ENCODE measurements at regions not wholly inside any gene's neighbourhood (a gene's known extent, or its start where the extent isn't known, plus 50 kb on each side); places are given as distances from the start of the nearest gene placed in this dataset.

DNA sequence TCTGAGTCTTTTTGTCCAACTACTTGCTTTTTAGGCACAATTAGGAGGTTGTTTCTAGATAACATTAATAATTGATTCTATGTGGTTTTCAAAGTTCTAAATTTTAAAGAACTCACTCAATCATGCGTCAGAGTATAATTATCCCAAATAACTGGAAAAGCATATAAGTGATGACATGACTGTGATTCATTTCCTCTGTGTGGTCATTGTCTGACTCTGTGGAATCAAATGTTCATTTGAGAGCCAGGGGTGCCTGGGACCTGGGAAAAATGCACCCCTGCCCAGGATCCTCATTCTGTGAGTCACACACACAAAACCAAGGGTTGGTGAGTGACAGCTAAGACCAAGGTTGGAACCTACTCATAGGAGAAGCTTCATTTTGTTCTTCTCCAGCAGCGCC is 127.1 kb upstream of the MLIP start:
- no peak overlapping the region for H3K4me3 ChIP-seq (ENCODE audit: control insufficient read depth, low read depth, low read length)
- peak; percentile 96 for DNase-seq (ENCODE audit: low read depth)
- TF ChIP-seq, protein P1, sequence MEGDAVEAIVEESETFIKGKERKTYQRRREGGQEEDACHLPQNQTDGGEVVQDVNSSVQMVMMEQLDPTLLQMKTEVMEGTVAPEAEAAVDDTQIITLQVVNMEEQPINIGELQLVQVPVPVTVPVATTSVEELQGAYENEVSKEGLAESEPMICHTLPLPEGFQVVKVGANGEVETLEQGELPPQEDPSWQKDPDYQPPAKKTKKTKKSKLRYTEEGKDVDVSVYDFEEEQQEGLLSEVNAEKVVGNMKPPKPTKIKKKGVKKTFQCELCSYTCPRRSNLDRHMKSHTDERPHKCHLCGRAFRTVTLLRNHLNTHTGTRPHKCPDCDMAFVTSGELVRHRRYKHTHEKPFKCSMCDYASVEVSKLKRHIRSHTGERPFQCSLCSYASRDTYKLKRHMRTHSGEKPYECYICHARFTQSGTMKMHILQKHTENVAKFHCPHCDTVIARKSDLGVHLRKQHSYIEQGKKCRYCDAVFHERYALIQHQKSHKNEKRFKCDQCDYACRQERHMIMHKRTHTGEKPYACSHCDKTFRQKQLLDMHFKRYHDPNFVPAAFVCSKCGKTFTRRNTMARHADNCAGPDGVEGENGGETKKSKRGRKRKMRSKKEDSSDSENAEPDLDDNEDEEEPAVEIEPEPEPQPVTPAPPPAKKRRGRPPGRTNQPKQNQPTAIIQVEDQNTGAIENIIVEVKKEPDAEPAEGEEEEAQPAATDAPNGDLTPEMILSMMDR (conservative IDR thresholded peaks at IDR 0.05; ENCODE audit: control insufficient read depth, insufficient read depth, low read depth, low read length): no peak

DNA sequence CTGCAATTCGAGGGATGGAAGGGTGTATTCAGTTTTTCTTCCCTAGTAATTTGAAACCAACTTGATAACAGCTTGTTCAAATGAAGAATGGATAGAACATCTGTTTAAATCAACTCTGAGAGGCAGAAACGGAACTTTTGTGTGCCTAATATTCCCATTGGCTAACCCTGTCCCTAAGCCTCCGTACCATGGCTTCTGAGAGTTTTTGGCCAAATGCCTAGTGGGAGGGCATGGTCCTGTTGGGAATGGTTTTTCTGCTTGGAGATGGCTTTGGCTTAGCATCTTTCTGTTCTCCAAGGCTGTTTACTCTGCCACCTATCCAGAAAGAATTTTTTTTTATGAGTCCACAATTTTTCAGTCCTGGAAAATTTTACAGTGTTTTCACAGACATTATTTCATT is 126.7 kb upstream of the MLIP start:
- no peak for DNase-seq (ENCODE audit: low read depth)
- TF ChIP-seq, protein P1 (conservative IDR thresholded peaks at IDR 0.05; ENCODE audit: control insufficient read depth, insufficient read depth, low read depth, low read length): no peak
- H3K4me3 ChIP-seq (ENCODE audit: control insufficient read depth, low read depth, low read length): no peak overlapping the region

DNA sequence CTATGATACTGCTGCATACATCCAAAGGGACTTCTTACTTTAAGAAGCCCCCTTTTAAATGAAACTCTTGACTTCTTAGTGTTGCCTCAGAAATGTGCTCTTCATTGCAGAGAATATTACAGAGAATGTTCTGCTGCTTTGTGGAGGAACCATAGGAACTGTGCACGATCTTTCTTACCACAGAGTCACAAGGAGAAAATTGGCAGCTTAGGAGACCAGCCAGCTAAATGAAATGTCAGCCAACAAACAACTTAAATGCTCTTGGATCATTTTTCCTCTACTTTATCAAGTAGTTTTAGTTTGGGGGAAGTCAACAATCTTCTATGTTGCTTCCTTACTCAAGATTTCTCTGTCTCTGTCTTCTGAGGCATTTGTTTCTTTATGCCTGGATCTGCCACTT is 125.9 kb upstream of the MLIP start:
- TF ChIP-seq, protein P1 (conservative IDR thresholded peaks at IDR 0.05; ENCODE audit: control insufficient read depth, insufficient read depth, low read depth, low read length): no peak
- DNase-seq (ENCODE audit: low read depth): peak; percentile 36
- H3K4me3 ChIP-seq (ENCODE audit: control insufficient read depth, low read depth, low read length): no peak overlapping the region

DNA sequence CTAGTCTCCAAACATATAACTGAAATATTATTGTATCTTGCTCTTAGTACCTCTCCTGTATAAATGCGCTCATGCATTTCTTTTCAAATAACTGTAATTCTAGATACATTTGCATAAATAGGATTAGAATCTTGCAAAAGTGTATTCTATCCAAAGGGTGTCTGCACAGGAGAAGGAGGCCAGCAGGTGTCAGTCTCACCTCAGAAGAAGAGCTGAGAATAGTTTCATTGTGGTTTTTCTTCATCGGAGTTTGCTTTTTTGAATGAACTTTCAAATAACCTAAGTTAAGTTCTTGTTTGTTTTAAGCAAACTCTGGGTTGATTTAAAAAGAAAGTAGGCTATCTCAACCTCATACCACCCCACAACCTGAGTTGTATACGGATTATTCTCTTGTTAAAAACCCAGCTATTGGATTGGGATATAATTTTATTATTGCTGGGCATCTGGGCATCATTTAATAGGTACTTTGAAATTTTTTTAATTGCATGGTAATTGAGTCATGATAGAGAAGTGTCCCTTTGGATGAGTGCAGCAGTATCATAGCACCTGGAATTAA is 125.0 kb upstream of the MLIP start:
- TF ChIP-seq, protein P1 (conservative IDR thresholded peaks at IDR 0.05; ENCODE audit: control insufficient read depth, insufficient read depth, low read depth, low read length): peak; percentile 81

DNA sequence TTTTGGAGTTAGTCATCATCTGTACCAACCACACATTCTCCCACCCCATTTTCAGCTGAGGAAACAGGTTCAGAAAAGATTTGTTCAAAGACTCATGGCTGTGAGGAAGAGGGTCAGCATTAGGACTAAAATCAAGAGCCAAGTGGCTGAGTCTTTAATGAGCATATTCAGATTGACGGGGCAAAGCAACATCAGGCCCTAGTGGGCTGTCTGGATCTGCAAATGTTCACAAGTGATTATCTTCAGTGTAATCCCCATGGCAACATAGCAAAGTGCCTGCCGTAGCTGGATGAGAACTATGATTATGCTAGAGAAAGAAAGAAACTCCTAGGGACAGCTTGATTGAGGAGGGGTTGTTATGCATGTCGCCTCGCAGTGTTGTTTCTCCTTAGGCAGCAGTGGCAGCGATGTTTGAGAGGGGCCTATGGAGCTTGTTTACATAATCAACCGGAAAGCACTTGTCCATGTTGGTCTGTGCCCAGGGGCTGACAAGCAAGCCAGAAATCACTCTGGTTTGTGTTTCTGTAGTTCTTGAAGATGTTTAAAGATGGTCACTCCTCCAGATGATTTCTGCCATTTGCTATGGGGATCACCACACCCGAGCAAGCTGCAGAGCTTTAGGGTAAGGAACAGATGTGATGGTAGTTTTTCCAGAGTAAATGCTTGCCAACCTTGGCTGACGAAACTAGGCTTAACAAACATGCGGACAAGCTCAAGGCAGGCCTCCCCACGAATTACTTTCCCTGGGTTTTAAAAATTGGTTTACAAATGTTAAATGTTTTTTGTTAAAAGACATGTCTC is 124.3 kb upstream of the MLIP start:
- DNase-seq (ENCODE audit: low read depth): peak; percentile 78
- no peak overlapping the region for H3K4me3 ChIP-seq (ENCODE audit: control insufficient read depth, low read depth, low read length)
- TF ChIP-seq, protein P1 (conservative IDR thresholded peaks at IDR 0.05; ENCODE audit: control insufficient read depth, insufficient read depth, low read depth, low read length): no peak

More for the DNA sequence above, 125.0 kb upstream of the MLIP start:
- no peak overlapping the region for H3K4me3 ChIP-seq (ENCODE audit: control insufficient read depth, low read depth, low read length)
- peak; percentile 74 for DNase-seq (ENCODE audit: low read depth)

DNA sequence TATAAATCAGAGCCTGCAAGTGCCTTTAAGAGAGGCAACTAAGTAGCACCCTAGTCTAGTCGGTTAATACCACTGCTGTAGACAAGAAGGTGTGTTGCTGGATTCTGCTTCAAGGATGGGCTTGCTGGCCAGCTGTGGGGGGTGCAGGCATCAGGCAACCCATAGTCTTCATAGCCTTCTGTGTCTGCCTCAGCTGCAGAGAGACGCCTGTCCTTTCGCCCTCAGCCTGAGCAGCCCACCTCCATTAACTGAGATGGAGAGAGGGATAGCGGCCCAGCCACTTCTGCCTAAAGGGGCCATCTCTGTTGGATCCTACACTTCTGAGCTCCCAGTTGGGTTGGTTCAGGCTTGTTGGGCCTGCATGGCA is 123.7 kb upstream of the MLIP start:
- TF ChIP-seq, protein P1 (conservative IDR thresholded peaks at IDR 0.05; ENCODE audit: control insufficient read depth, insufficient read depth, low read depth, low read length): no peak
- no peak for DNase-seq (ENCODE audit: low read depth)
- H3K4me3 ChIP-seq (ENCODE audit: control insufficient read depth, low read depth, low read length): no peak overlapping the region

All from fibroblast of mammary gland (primary cell).